K562 (cell line): ENCODE measurements at regions not wholly inside any gene's neighbourhood (a gene's known extent, or its start where the extent isn't known, plus 50 kb on each side); places are given as distances from the start of the nearest gene placed in this dataset.

Experiments used
- ATAC-seq: fragments of 200-7000 bp; cut with Tn5 transposase; 3 replicates; pipeline ENCODE4 v1.9.1; 2020; ENCODE audit warnings: moderate library complexity
- BruUV-seq: library from RNA; stranded (reverse); fragments of 400-500 nt; replicated peaks from 2 replicates; lab custom pipeline; 2021; lab: Mats Ljungman, UMichigan
- CTCF ChIA-PET: fragments of 300-600 bp; formaldehyde crosslinking; extraction: SDS; loops from one replicate; lab custom pipeline; 2021; ENCODE audit warnings: low intra/inter-chr PET ratio; lab: Yijun Ruan, JAX
- POLR2A ChIA-PET: fragments of 300-600, 350-650 bp; sonication (Branson Sonifier 250); formaldehyde crosslinking; extraction: SDS; loops from one replicate; lab custom pipeline; 2021; ENCODE audit warnings: antibody characterized with exemption, inconsistent platforms; lab: Yijun Ruan, JAX
- DNase-seq, 4 experiments: peaks; one replicate each; pipeline versions ENCODE4 v3.0.0 to v3.0.0-alpha.2; 2011 to 2018; ENCODE audit warnings: low spot score in 3 of 4, mixed read lengths in 3 of 4; ENCODE audit errors: extremely low read depth in 1 of 4
- FAIRE-seq: peaks from 2 replicates; lab custom pipeline; 2011; peaks lifted over from hg19 to GRCh38; lab: Jason Lieb, UNC
- H2AFZ ChIP-seq: 2 replicates; pipeline ENCODE4 v1.6.0; 2011; ENCODE audit warnings: low read depth, low read length, control low read depth, inconsistent platforms
- H3K27ac ChIP-seq: fragments of 200-600 bp; 3 replicates; pipeline ENCODE4 v1.8.0; 2011; ENCODE audit warnings: low read depth, mild to moderate bottlenecking, control low read depth, inconsistent platforms, low read length, moderate library complexity, mixed read lengths; ENCODE audit errors: extremely low read depth
- H3K27me3 ChIP-seq, 2 experiments: fragments of 300-600 bp in 1 of 2; 2 replicates in 1 of 2; 3 replicates in 1 of 2; pipeline versions ENCODE4 v1.6.0 to v1.8.0; 2011; ENCODE audit warnings: inconsistent platforms in 2 of 2, low read length in 2 of 2, mild to moderate bottlenecking in 1 of 2, mixed read lengths in 1 of 2, moderate library complexity in 1 of 2; ENCODE audit not compliant: control insufficient read depth in 2 of 2, insufficient read depth in 2 of 2
- H3K36me3 ChIP-seq: fragments of 300-600 bp; 3 replicates; pipeline ENCODE4 v1.8.0; 2011; ENCODE audit warnings: mild to moderate bottlenecking, low read length, inconsistent platforms; ENCODE audit not compliant: control insufficient read depth, insufficient read depth
- H3K4me1 ChIP-seq, 2 experiments: fragments of 200-600 bp in 1 of 2; replicated peaks in 1 of 2; 2 replicates in 1 of 2; 3 replicates in 1 of 2; pipeline versions ENCODE4 v1.5.1 to v1.8.0; 2011; ENCODE audit warnings: inconsistent platforms in 2 of 2, low read length in 2 of 2, mild to moderate bottlenecking in 1 of 2, mixed read lengths in 1 of 2, moderate library complexity in 1 of 2; ENCODE audit not compliant: control insufficient read depth in 2 of 2, insufficient read depth in 2 of 2
- H3K4me2 ChIP-seq: 2 replicates; pipeline ENCODE4 v1.6.1; 2011; ENCODE audit warnings: low read length, control low read depth, inconsistent platforms, mixed read lengths; ENCODE audit not compliant: insufficient read depth
- H3K4me3 ChIP-seq: fragments of 200-600 bp; sonication (generic), shearing (Covaris generic); 2 replicates; pipeline ENCODE4 v1.5.1; 2016; ENCODE audit warnings: control low read depth, inconsistent platforms
- H3K79me2 ChIP-seq: fragments of 200-600 bp; 3 replicates; pipeline ENCODE4 v1.8.0; 2011; ENCODE audit warnings: low read length, inconsistent platforms; ENCODE audit not compliant: control insufficient read depth, insufficient read depth
- H3K9ac ChIP-seq, 2 experiments: 2 replicates each; pipeline versions ENCODE4 v1.6.0 to v1.6.1; 2011; ENCODE audit warnings: low read depth in 2 of 2, low read length in 2 of 2, control low read depth in 1 of 2, inconsistent platforms in 1 of 2, mild to moderate bottlenecking in 1 of 2, mixed read lengths in 1 of 2; ENCODE audit not compliant: insufficient read depth in 1 of 2
- H3K9me1 ChIP-seq: one replicate; pipeline ENCODE4 v1.6.0; 2011; ENCODE audit warnings: inconsistent platforms, mild to moderate bottlenecking, low read length, moderate library complexity; ENCODE audit not compliant: control insufficient read depth, insufficient read depth
- H3K9me3 ChIP-seq: replicated peaks from 2 replicates; pipeline ENCODE4 v1.5.1; 2011; ENCODE audit warnings: low read depth, low read length, inconsistent platforms; ENCODE audit not compliant: control insufficient read depth, insufficient read depth
- H4K20me1 ChIP-seq: replicated peaks from 2 replicates; pipeline ENCODE4 v1.6.1; 2011; ENCODE audit warnings: low read length, inconsistent platforms, mixed read lengths; ENCODE audit not compliant: control insufficient read depth, insufficient read depth
- ARNT ChIP-seq, 2 experiments: fragments of 450-650 bp; IDR thresholded peaks; 2 replicates each; pipeline ENCODE4 v1.6.1; 2016; ENCODE audit warnings: mild to moderate bottlenecking in 1 of 2
- HIVEP1 ChIP-seq: fragments of 250-450 bp; sonication (Bioruptor Pico); IDR thresholded peaks from 2 replicates; pipeline ENCODE4 v1.4.0; 2020; ENCODE audit warnings: mild to moderate bottlenecking
- HMGXB4 ChIP-seq: sonication (generic); formaldehyde crosslinking; IDR thresholded peaks from 2 replicates; pipeline ENCODE4 v1.8.1; 2023; ENCODE audit warnings: mild to moderate bottlenecking, missing genetic modification reagents
- MTA2 ChIP-seq: fragments of 450-650 bp; IDR thresholded peaks from 2 replicates; pipeline ENCODE4 v1.6.1; 2016; ENCODE audit warnings: low read depth
- NR1H2 ChIP-seq: sonication (generic); formaldehyde crosslinking; IDR thresholded peaks from 2 replicates; pipeline ENCODE4 v1.4.0; 2020; ENCODE audit warnings: mild to moderate bottlenecking, missing genetic modification reagents
- NRF1 ChIP-seq, 2 experiments: fragments of 450-650 bp; IDR thresholded peaks in 1 of 2; conservative IDR thresholded peaks in 1 of 2; 2 replicates each; pipeline ENCODE4 v1.6.1; 2014; ENCODE audit warnings: mild to moderate bottlenecking in 2 of 2
- SNAPC5 ChIP-seq: fragments of 250-450 bp; sonication (Bioruptor Pico); IDR thresholded peaks from 2 replicates; pipeline ENCODE4 v1.8.0; 2021; ENCODE audit warnings: moderate library complexity, mild to moderate bottlenecking, inconsistent platforms
- SUPT5H ChIP-seq: fragments of 450-650 bp; IDR thresholded peaks from 2 replicates; pipeline ENCODE4 v1.6.1; 2016
- ZNF140 ChIP-seq: fragments of 250-450 bp; sonication (Bioruptor Pico); IDR thresholded peaks from 2 replicates; pipeline ENCODE4 v1.8.0; 2021; ENCODE audit warnings: moderate library complexity, mild to moderate bottlenecking, inconsistent platforms
- ZNF699 ChIP-seq: fragments of 250-450 bp; sonication (Bioruptor Pico); IDR thresholded peaks from 2 replicates; pipeline ENCODE4 v1.8.0; 2021; ENCODE audit warnings: mild to moderate bottlenecking, moderate library complexity; ENCODE audit not compliant: insufficient replicate concordance
- WGBS: fragments of 100-300 bp; shearing (Covaris generic); methylation state at CpG from one replicate; pipeline ENCODE4 v1.1.6; 2016; ENCODE audit warnings: low coverage, mixed read lengths; ENCODE audit not compliant: insufficient coverage; ENCODE audit errors: missing lambda C conversion rate; 5-methylcytosine and 5-hydroxymethylcytosine counted together
- in situ Hi-C: fragments of 300-500 bp; cut with MboI; formaldehyde crosslinking; loops from 4 replicates; pipeline ENCODE4 v1.15.0; 2018; ENCODE audit warnings: inconsistent platforms, mixed read lengths
- intact Hi-C: fragments of 100-400 bp; cut with micrococcal nuclease; formaldehyde crosslinking; loops from 2 replicates; pipeline ENCODE4 v1.14.2; 2022

- no TSS peak for BruUV-seq
- no peaks in the 10 kb centered on the region for H3K36me3 ChIP-seq
- no peak overlapping the region for H3K9ac ChIP-seq
- H2AFZ ChIP-seq = no peak overlapping the region
- no peaks in the 10 kb centered on the region for H3K9me3 ChIP-seq
- no peak overlapping the region for H3K4me3 ChIP-seq
- H3K79me2 ChIP-seq = no peaks in the 10 kb centered on the region
- POLR2A ChIA-PET = no interaction called here
- WGBS = 0% methylated on average over 2 of the region's 2 CpGs
- no peaks in the 10 kb centered on the region for H3K27me3 ChIP-seq
- DNase-seq = no peak
- H3K27ac ChIP-seq = no peak overlapping the region
- intact Hi-C loops = no loop called here
- no peak overlapping the region for H3K4me2 ChIP-seq
- no peaks in the 10 kb centered on the region for H3K4me1 ChIP-seq
- no peaks in the 10 kb centered on the region for H4K20me1 ChIP-seq
- in situ Hi-C loops = no loop called here
- no peaks in the 10 kb centered on the region for H3K9me1 ChIP-seq
- TF ChIP-seq ARNT (IDR thresholded peaks at IDR 0.05) = no peak
- TF ChIP-seq NR1H2 (CRISPR knock-in tag) = no peak
- TF ChIP-seq, all 486 proteins: peak for 0
- FAIRE-seq (no peak), ATAC-seq (no peak)
- CTCF ChIA-PET = no interaction called here
These were observed 346.9 kb downstream of the IRS1 start for GRCh38 chr2:226452768-226453167.

- no peaks in the 10 kb centered on the region for H3K36me3 ChIP-seq
- no peak overlapping the region for H3K9ac ChIP-seq
- no peaks in the 10 kb centered on the region for H4K20me1 ChIP-seq
- in situ Hi-C loops = no loop called here
- ChIA-PET CTCF (no interaction called here), POLR2A (no interaction called here)
- no peak for FAIRE-seq
- no TSS peak for BruUV-seq
- no peaks in the 10 kb centered on the region for H3K9me1 ChIP-seq
- H2AFZ ChIP-seq = no peak overlapping the region
- no peaks in the 10 kb centered on the region for H3K79me2 ChIP-seq
- no peak overlapping the region for H3K4me2 ChIP-seq
- ATAC-seq = no peak
- WGBS = 0% methylated on average over 2 of the region's 2 CpGs
- no peaks in the 10 kb centered on the region for H3K9me3 ChIP-seq
- H3K27me3 ChIP-seq = no peaks in the 10 kb centered on the region
- H3K4me3 ChIP-seq = no peak overlapping the region
- no peaks in the 10 kb centered on the region for H3K4me1 ChIP-seq
- intact Hi-C loops = no loop called here
- H3K27ac ChIP-seq = no peak overlapping the region
- DNase-seq = no peak
- no peak for TF ChIP-seq ZNF140
- TF ChIP-seq MTA2 = no peak
- no peak for TF ChIP-seq SNAPC5 (CRISPR knock-in tag)
- TF ChIP-seq HMGXB4 (CRISPR knock-in tag) = no peak
- no peak for TF ChIP-seq NRF1 (conservative IDR thresholded peaks at IDR 0.05 in 1 of 2, IDR thresholded peaks at IDR 0.05 in 1 of 2)
- no peak for TF ChIP-seq HIVEP1 (CRISPR knock-in tag)
- TF ChIP-seq ZNF699 = no peak
- TF ChIP-seq SUPT5H = no peak
These were observed 348.1 kb downstream of the IRS1 start for GRCh38 chr2:226451486-226451885.
